CD14-positive monocyte (primary cell): ENCODE measurements at regions not wholly inside any gene's neighbourhood (a gene's known extent, or its start where the extent isn't known, plus 50 kb on each side); places are given as distances from the start of the nearest gene placed in this dataset.

Experiments used
- DNase-seq, 3 donors: peaks; one replicate each; pipeline ENCODE4 v3.0.0-alpha.2; 2011 to 2022
- H2AFZ ChIP-seq: 2 replicates; pipeline ENCODE4 v1.6.0; 2012; ENCODE audit warnings: mild to moderate bottlenecking, low read depth, low read length, inconsistent platforms; ENCODE audit not compliant: insufficient read depth, poor library complexity, severe bottlenecking
- H3K27ac ChIP-seq, 2 donors: 1 replicate in 1 of 2; 2 replicates in 1 of 2; pipeline ENCODE4 v1.5.1; 2012 to 2013; ENCODE audit warnings: low read length in 2 of 2, control low read depth in 1 of 2, inconsistent platforms in 1 of 2, low read depth in 1 of 2, mild to moderate bottlenecking in 1 of 2
- H3K27me3 ChIP-seq, 2 donors: one replicate each; pipeline versions ENCODE4 v1.6.0 to v1.6.1; 2011 to 2013; ENCODE audit warnings: low read length in 2 of 2; ENCODE audit not compliant: control insufficient read depth in 2 of 2, insufficient read depth in 2 of 2
- H3K36me3 ChIP-seq, 2 donors: replicated peaks in 1 of 2; 1 replicate in 1 of 2; 2 replicates in 1 of 2; pipeline versions ENCODE4 v1.5.1 to v1.6.1; 2012 to 2013; ENCODE audit warnings: low read length in 2 of 2, control low read depth in 1 of 2, inconsistent platforms in 1 of 2, mild to moderate bottlenecking in 1 of 2; ENCODE audit not compliant: insufficient read depth in 2 of 2, control insufficient read depth in 1 of 2
- H3K4me1 ChIP-seq, 2 donors: 1 replicate in 1 of 2; 2 replicates in 1 of 2; pipeline versions ENCODE4 v1.5.1 to v1.6.1; 2012 to 2013; ENCODE audit warnings: low read length in 2 of 2, control low read depth in 1 of 2, inconsistent platforms in 1 of 2, mild to moderate bottlenecking in 1 of 2, moderate library complexity in 1 of 2; ENCODE audit not compliant: insufficient read depth in 2 of 2, control insufficient read depth in 1 of 2
- H3K4me2 ChIP-seq: replicated peaks from 2 replicates; pipeline ENCODE3; 2012; ENCODE audit warnings: low read length, moderate library complexity, mild to moderate bottlenecking; ENCODE audit not compliant: poor library complexity, severe bottlenecking; ENCODE audit errors: extremely low read depth
- H3K4me3 ChIP-seq, 3 experiments: fragments of 200-600 bp in 1 of 3; sonication (generic) in 1 of 3; replicated peaks in 1 of 3; 1 replicate in 2 of 3; 2 replicates in 1 of 3; pipeline ENCODE4 v1.5.1; 2011 to 2013; ENCODE audit warnings: low read length in 3 of 3, mild to moderate bottlenecking in 3 of 3, control low read depth in 2 of 3, low read depth in 2 of 3, inconsistent platforms in 1 of 3, moderate library complexity in 1 of 3
- H3K79me2 ChIP-seq: 2 replicates; pipeline ENCODE4 v1.6.0; 2012; ENCODE audit warnings: mild to moderate bottlenecking, control low read depth, inconsistent platforms, low read length, moderate library complexity; ENCODE audit not compliant: insufficient read depth
- H3K9ac ChIP-seq: 2 replicates; pipeline ENCODE4 v1.6.0; 2017; ENCODE audit warnings: low read length, mild to moderate bottlenecking; ENCODE audit not compliant: insufficient read depth, poor library complexity, severe bottlenecking
- H3K9me3 ChIP-seq, 2 donors: replicated peaks in 1 of 2; 1 replicate in 1 of 2; 2 replicates in 1 of 2; pipeline versions ENCODE4 v1.5.1 to v1.6.1; 2012 to 2013; ENCODE audit warnings: low read length in 2 of 2, control low read depth in 1 of 2; ENCODE audit not compliant: control insufficient read depth in 1 of 2, insufficient read depth in 1 of 2
- H4K20me1 ChIP-seq: 2 replicates; pipeline ENCODE4 v1.6.0; 2012; ENCODE audit warnings: mild to moderate bottlenecking, low read length, control low read depth, moderate library complexity; ENCODE audit not compliant: insufficient read depth
- H3K27ac Mint-ChIP-seq, 7 donors: one replicate each; pipeline ENCODE4 v1.8.0; 2020; ENCODE audit warnings: mild to moderate bottlenecking in 7 of 7, mixed read lengths in 7 of 7, moderate library complexity in 6 of 7, inconsistent platforms in 2 of 7
- H3K27me3 Mint-ChIP-seq, 3 donors: one replicate each; pipeline ENCODE4 v1.8.0; 2021 to 2022; ENCODE audit warnings: low read depth in 3 of 3, mild to moderate bottlenecking in 3 of 3, mixed read lengths in 3 of 3, moderate library complexity in 3 of 3, inconsistent platforms in 1 of 3
- H3K36me3 Mint-ChIP-seq, 2 donors: one replicate each; pipeline ENCODE4 v1.8.0; 2020; ENCODE audit warnings: mixed read lengths in 2 of 2, inconsistent platforms in 1 of 2, mild to moderate bottlenecking in 1 of 2
- H3K4me1 Mint-ChIP-seq: one replicate; pipeline ENCODE4 v1.8.0; 2020; ENCODE audit warnings: mild to moderate bottlenecking, mixed read lengths
- H3K4me3 Mint-ChIP-seq, 2 donors: one replicate each; pipeline ENCODE4 v1.8.0; 2020; ENCODE audit warnings: mild to moderate bottlenecking in 2 of 2, mixed read lengths in 2 of 2, moderate library complexity in 1 of 2
- H3K9me3 Mint-ChIP-seq, 7 donors: one replicate each; pipeline ENCODE4 v1.8.0; 2020 to 2022; ENCODE audit warnings: mixed read lengths in 7 of 7, mild to moderate bottlenecking in 6 of 7, moderate library complexity in 6 of 7, inconsistent platforms in 2 of 7
- WGBS: methylation state at CpG from one replicate; pipeline ENCODE4 v1.1.5; 2013; ENCODE audit warnings: missing lambda C conversion rate; ENCODE audit not compliant: insufficient coverage; 5-methylcytosine and 5-hydroxymethylcytosine counted together
- intact Hi-C, 2 donors: fragments of 100-400 bp; cut with micrococcal nuclease; formaldehyde crosslinking; loops; one replicate each; pipeline versions ENCODE4 v1.15.0 to v1.15.1; 2023
- TF ChIP-seq, protein P1 (sequence below): fragments of 200-600 bp; IDR thresholded peaks from one replicate; pipeline ENCODE4 v1.8.0; 2022; ENCODE audit warnings: antibody characterized with exemption, mild to moderate bottlenecking

DNA sequence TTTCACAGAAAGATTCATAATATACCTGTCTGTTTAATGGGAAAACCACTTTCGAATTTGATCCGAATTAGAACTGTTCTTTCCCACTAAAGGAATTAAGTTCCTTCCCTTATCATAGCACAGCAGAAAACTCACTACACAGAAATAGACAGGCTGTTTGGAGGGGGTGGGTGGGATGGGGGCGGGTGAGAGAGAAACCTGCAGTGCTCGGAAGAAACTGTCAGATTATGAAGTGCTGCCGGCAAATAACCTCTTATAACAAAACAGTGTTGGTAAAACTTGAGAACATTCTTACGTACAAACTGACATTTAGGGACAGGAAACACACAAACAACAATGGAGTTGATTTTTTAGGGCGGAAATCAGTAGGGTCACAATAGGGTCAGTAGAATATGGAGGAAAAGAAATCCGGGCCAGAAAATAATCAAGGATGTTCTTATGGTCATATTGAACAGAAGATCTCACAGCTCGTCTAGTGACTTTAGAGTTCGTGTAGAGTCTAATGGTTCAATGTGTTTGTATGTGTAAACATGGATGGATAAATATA, 756.0 kb upstream of the LRATD1 start:
- no peak overlapping the region for H3K9ac ChIP-seq
- no peaks in the 10 kb centered on the region for H4K20me1 ChIP-seq
- H3K27me3 ChIP-seq = no peaks in the 10 kb centered on the region
- Mint-ChIP-seq H3K4me1 (no peaks in the 10 kb centered on the region), H3K9me3 (peaks cover 0 to 9% (median 0%) of the 10 kb centered on the region in 7 donors), H3K27me3 (no peaks in the 10 kb centered on the region), H3K4me3 (no peak overlapping the region), H3K36me3 (no peaks in the 10 kb centered on the region), H3K27ac (no peak overlapping the region)
- intact Hi-C loops = no loop called here
- no peak for DNase-seq
- peaks cover 0 to 7% of the 10 kb centered on the region in 2 donors for H3K9me3 ChIP-seq
- no peak overlapping the region for H3K4me3 ChIP-seq
- H3K4me1 ChIP-seq = no peaks in the 10 kb centered on the region
- TF ChIP-seq, protein P1, sequence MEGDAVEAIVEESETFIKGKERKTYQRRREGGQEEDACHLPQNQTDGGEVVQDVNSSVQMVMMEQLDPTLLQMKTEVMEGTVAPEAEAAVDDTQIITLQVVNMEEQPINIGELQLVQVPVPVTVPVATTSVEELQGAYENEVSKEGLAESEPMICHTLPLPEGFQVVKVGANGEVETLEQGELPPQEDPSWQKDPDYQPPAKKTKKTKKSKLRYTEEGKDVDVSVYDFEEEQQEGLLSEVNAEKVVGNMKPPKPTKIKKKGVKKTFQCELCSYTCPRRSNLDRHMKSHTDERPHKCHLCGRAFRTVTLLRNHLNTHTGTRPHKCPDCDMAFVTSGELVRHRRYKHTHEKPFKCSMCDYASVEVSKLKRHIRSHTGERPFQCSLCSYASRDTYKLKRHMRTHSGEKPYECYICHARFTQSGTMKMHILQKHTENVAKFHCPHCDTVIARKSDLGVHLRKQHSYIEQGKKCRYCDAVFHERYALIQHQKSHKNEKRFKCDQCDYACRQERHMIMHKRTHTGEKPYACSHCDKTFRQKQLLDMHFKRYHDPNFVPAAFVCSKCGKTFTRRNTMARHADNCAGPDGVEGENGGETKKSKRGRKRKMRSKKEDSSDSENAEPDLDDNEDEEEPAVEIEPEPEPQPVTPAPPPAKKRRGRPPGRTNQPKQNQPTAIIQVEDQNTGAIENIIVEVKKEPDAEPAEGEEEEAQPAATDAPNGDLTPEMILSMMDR = no peak
- no peaks in the 10 kb centered on the region for H3K36me3 ChIP-seq
- H3K27ac ChIP-seq = no peak overlapping the region
- WGBS = 0% methylated on average over 1 of the region's 10 CpGs
- no peak overlapping the region for H3K4me2 ChIP-seq
- no peaks in the 10 kb centered on the region for H3K79me2 ChIP-seq
- no peak overlapping the region for H2AFZ ChIP-seq

DNA sequence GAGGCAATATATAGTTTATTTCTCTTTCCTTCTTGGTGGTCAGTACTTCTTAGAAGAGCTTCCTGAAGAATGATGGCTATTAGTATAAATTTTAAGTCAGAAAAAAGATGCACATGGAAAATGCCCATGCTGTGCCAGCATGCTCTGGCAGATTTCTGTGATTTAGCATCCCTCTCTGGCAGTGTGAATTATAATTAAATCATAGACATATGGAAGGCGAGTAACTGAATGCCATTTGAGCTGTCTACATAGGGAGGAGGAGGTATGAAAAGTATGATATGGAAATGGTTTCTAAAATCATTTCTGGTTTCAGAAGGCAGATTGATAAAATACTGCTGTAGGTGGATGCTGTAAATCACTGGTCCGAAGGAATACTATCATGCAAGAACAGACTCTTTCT, 754.9 kb upstream of the LRATD1 start:
- H3K4me3 Mint-ChIP-seq = no peak overlapping the region
- no peak overlapping the region for H3K9ac ChIP-seq
- H3K4me1 ChIP-seq = no peaks in the 10 kb centered on the region
- 100% methylated on average over 1 of the region's 2 CpGs for WGBS
- intact Hi-C loops = no loop called here
- H4K20me1 ChIP-seq = no peaks in the 10 kb centered on the region
- H3K9me3 ChIP-seq = peaks cover 0 to 8% of the 10 kb centered on the region in 2 donors
- H3K9me3 Mint-ChIP-seq = peaks cover 0 to 5% (median 0%) of the 10 kb centered on the region in 7 donors
- no peak for DNase-seq
- no peaks in the 10 kb centered on the region for H3K36me3 ChIP-seq
- H2AFZ ChIP-seq = no peak overlapping the region
- H3K27me3 Mint-ChIP-seq = no peaks in the 10 kb centered on the region
- H3K36me3 Mint-ChIP-seq = no peaks in the 10 kb centered on the region
- no peak overlapping the region for H3K4me3 ChIP-seq
- H3K27ac ChIP-seq = no peak overlapping the region
- no peaks in the 10 kb centered on the region for H3K79me2 ChIP-seq
- no peaks in the 10 kb centered on the region for H3K4me1 Mint-ChIP-seq
- no peak overlapping the region for H3K4me2 ChIP-seq
- TF ChIP-seq, protein P1 = no peak
- H3K27ac Mint-ChIP-seq = peak overlapping the region in 1 of 7 donors; percentile 18
- no peaks in the 10 kb centered on the region for H3K27me3 ChIP-seq
